ENCODE measurements at regions not wholly inside any gene's neighbourhood (a gene's known extent, or its start where the extent isn't known, plus 50 kb on each side); places are given as distances from the start of the nearest gene placed in this dataset.
A peak's percentile ranks its signal among the peaks of the same experiment; 100 is the strongest.

GRCh38 chrX:15191830-15192229 lies 78.1 kb downstream of the ASB9 start:
- no peak for DNase-seq

- DNase-seq: no peak
Measured at GRCh38 chrX:15188039-15188438, 81.8 kb downstream of the ASB9 start.

GRCh38 chrX:15177316-15177715 lies 92.6 kb downstream of the ASB9 start:
- no peak for DNase-seq

- no peak for DNase-seq
Measured at GRCh38 chrX:15173411-15173810, 96.5 kb downstream of the ASB9 start.

- no peak for DNase-seq
Measured at GRCh38 chrX:15170927-15171326, 99.0 kb downstream of the ASB9 start.

GRCh38 chrX:15167826-15168225 lies 102.1 kb downstream of the ASB9 start:
- no peak for DNase-seq

GRCh38 chrX:15165832-15166231 lies 104.1 kb downstream of the ASB9 start:
- no peak for DNase-seq

- DNase-seq: no peak
Measured at GRCh38 chrX:15163131-15163530, 106.8 kb downstream of the ASB9 start.

- no peak for DNase-seq
Measured at GRCh38 chrX:15160558-15161095, 109.3 kb downstream of the ASB9 start.

GRCh38 chrX:15158736-15159406 lies 111.0 kb downstream of the ASB9 start:
- DNase-seq: no peak

GRCh38 chrX:15158350-15158735 lies 111.5 kb downstream of the ASB9 start:
- DNase-seq: no peak

- no peak for DNase-seq
Measured at GRCh38 chrX:15157624-15158023, 112.3 kb downstream of the ASB9 start.

- DNase-seq: no peak
Measured at GRCh38 chrX:15151267-15152186, 118.4 kb downstream of the ASB9 start.

- DNase-seq: no peak
Measured at GRCh38 chrX:15150586-15150985, 119.3 kb downstream of the ASB9 start.

GRCh38 chrX:15146515-15146914 lies 123.4 kb downstream of the ASB9 start:
- DNase-seq: no peak

- no peak for DNase-seq
Measured at GRCh38 chrX:15143825-15144121, 126.1 kb downstream of the ASB9 start.

GRCh38 chrX:15143050-15143824 lies 126.6 kb downstream of the ASB9 start:
- DNase-seq: peak; percentile 0

- DNase-seq: no peak
Measured at GRCh38 chrX:15142084-15142715, 127.7 kb downstream of the ASB9 start.

GRCh38 chrX:15136795-15137194 lies 133.1 kb downstream of the ASB9 start:
- no peak for DNase-seq

GRCh38 chrX:15129412-15129811 lies 140.5 kb downstream of the ASB9 start:
- no peak for DNase-seq

- no peak for DNase-seq
Measured at GRCh38 chrX:15128861-15129260, 141.0 kb downstream of the ASB9 start.

GRCh38 chrX:15127010-15127409 lies 142.9 kb downstream of the ASB9 start:
- DNase-seq: no peak

- no peak for DNase-seq
Measured at GRCh38 chrX:15116900-15117299, 153.0 kb downstream of the ASB9 start.

All from NCI-H1436 treated with DMSO at 0.1 percent for 48 hours (cell line).